GM12873 (cell line): ENCODE measurements at regions not wholly inside any gene's neighbourhood (a gene's known extent, or its start where the extent isn't known, plus 50 kb on each side); places are given as distances from the start of the nearest gene placed in this dataset.

Experiments
- CTCF ChIP-seq: IDR thresholded peaks from 2 replicates; pipeline ENCODE4 v1.5.1; 2012; ENCODE audit warnings: low read depth, mild to moderate bottlenecking, moderate library complexity, low read length, control low read depth; ENCODE audit not compliant: insufficient read depth; ENCODE audit errors: missing control alignments

- TF ChIP-seq CTCF, result no peak
Observed at GRCh38 chr10:105761576-105762260, 1120.6 kb downstream of the SORCS3 start.

GRCh38 chr10:105759669-105760068 is 1118.6 kb downstream of the SORCS3 start:
- no peak for TF ChIP-seq CTCF

GRCh38 chr10:105758209-105758998 is 1117.3 kb downstream of the SORCS3 start:
- no peak for TF ChIP-seq CTCF

GRCh38 chr10:105757302-105757701 is 1116.2 kb downstream of the SORCS3 start:
- no peak for TF ChIP-seq CTCF

GRCh38 chr10:105756386-105756785 is 1115.3 kb downstream of the SORCS3 start:
- TF ChIP-seq CTCF, result no peak

GRCh38 chr10:105751688-105752087 is 1110.6 kb downstream of the SORCS3 start:
- no peak for TF ChIP-seq CTCF

GRCh38 chr10:105745596-105746148 is 1104.6 kb downstream of the SORCS3 start:
- no peak for TF ChIP-seq CTCF
